ENCODE measurements at regions not wholly inside any gene's neighbourhood (a gene's known extent, or its start where the extent isn't known, plus 50 kb on each side); places are given as distances from the start of the nearest gene placed in this dataset.

- TF ChIP-seq CTCF (IDR thresholded peaks at IDR 0.05; ENCODE audit: poor library complexity, severe bottlenecking): no peak
- TF ChIP-seq, protein P1, sequence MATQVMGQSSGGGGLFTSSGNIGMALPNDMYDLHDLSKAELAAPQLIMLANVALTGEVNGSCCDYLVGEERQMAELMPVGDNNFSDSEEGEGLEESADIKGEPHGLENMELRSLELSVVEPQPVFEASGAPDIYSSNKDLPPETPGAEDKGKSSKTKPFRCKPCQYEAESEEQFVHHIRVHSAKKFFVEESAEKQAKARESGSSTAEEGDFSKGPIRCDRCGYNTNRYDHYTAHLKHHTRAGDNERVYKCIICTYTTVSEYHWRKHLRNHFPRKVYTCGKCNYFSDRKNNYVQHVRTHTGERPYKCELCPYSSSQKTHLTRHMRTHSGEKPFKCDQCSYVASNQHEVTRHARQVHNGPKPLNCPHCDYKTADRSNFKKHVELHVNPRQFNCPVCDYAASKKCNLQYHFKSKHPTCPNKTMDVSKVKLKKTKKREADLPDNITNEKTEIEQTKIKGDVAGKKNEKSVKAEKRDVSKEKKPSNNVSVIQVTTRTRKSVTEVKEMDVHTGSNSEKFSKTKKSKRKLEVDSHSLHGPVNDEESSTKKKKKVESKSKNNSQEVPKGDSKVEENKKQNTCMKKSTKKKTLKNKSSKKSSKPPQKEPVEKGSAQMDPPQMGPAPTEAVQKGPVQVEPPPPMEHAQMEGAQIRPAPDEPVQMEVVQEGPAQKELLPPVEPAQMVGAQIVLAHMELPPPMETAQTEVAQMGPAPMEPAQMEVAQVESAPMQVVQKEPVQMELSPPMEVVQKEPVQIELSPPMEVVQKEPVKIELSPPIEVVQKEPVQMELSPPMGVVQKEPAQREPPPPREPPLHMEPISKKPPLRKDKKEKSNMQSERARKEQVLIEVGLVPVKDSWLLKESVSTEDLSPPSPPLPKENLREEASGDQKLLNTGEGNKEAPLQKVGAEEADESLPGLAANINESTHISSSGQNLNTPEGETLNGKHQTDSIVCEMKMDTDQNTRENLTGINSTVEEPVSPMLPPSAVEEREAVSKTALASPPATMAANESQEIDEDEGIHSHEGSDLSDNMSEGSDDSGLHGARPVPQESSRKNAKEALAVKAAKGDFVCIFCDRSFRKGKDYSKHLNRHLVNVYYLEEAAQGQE (IDR thresholded peaks at IDR 0.05; ENCODE audit: borderline replicate concordance): no peak
- no peak for TF ChIP-seq SMC3 (conservative IDR thresholded peaks at IDR 0.05; ENCODE audit: poor library complexity)
These were observed 980.5 kb downstream of the FLRT2 start for GRCh38 chr14:86510491-86510890.
